IgD-negative memory B cell (primary cell): ENCODE measurements at regions not wholly inside any gene's neighbourhood (a gene's known extent, or its start where the extent isn't known, plus 50 kb on each side); places are given as distances from the start of the nearest gene placed in this dataset.

Source experiments
- H3K27ac Mint-ChIP-seq, 3 donors: one replicate each; pipeline ENCODE4 v1.8.0; 2020 to 2022; ENCODE audit warnings: mild to moderate bottlenecking in 3 of 3, mixed read lengths in 3 of 3, moderate library complexity in 1 of 3
- H3K27me3 Mint-ChIP-seq: one replicate; pipeline ENCODE4 v1.8.0; 2021; ENCODE audit warnings: mixed read lengths
- H3K36me3 Mint-ChIP-seq: one replicate; pipeline ENCODE4 v1.8.0; 2020; ENCODE audit warnings: mild to moderate bottlenecking, mixed read lengths
- H3K4me1 Mint-ChIP-seq, 3 donors: one replicate each; pipeline ENCODE4 v1.8.0; 2020 to 2022; ENCODE audit warnings: mixed read lengths in 3 of 3, mild to moderate bottlenecking in 1 of 3
- H3K4me3 Mint-ChIP-seq, 4 donors: one replicate each; pipeline ENCODE4 v1.8.0; 2020 to 2022; ENCODE audit warnings: mild to moderate bottlenecking in 4 of 4, mixed read lengths in 4 of 4, moderate library complexity in 3 of 4
- H3K9me3 Mint-ChIP-seq, 3 donors: one replicate each; pipeline ENCODE4 v1.8.0; 2020 to 2021; ENCODE audit warnings: mixed read lengths in 3 of 3, mild to moderate bottlenecking in 1 of 3

GRCh38 chr1:55713516-55713915, 498.4 kb upstream of the USP24 start:
- Mint-ChIP-seq H3K36me3 (no peaks in the 10 kb centered on the region), H3K4me1 (no peaks in the 10 kb centered on the region), H3K4me3 (no peak overlapping the region), H3K27me3 (peaks cover 2% of the 10 kb centered on the region), H3K9me3 (peaks cover 0 to 3% (median 0%) of the 10 kb centered on the region in 3 donors), H3K27ac (no peak overlapping the region)

GRCh38 chr1:55712148-55712547, 497.0 kb upstream of the USP24 start:
- no peak overlapping the region for H3K27ac Mint-ChIP-seq
- H3K27me3 Mint-ChIP-seq, result peaks cover 2% of the 10 kb centered on the region
- H3K4me3 Mint-ChIP-seq, result no peak overlapping the region
- H3K9me3 Mint-ChIP-seq, result peaks cover 0 to 3% (median 0%) of the 10 kb centered on the region in 3 donors
- H3K36me3 Mint-ChIP-seq, result no peaks in the 10 kb centered on the region
- H3K4me1 Mint-ChIP-seq, result no peaks in the 10 kb centered on the region

DNA sequence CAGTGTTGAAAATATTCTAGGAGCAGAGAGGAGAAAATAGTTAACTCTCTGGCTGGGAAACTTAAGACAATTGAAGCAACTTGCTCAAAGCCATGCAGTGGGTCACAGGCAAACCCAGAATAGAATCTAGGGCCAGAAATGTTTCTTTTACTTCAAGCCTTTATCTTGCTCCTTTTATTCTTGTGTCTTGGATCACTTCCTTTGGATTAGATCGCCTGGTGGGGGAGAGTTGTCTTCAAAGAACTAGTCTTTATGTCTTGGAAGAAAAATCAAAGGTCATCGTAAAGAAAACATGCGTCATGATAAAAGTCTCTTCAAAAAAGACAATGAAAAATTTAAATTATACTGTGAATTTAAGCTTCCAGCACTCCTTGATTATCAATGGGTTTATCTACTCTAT, 493.6 kb upstream of the USP24 start:
- no peak overlapping the region for H3K4me3 Mint-ChIP-seq

GRCh38 chr1:55707846-55708245, 492.7 kb upstream of the USP24 start:
- H3K4me1 Mint-ChIP-seq, result peaks cover 0 to 1% (median 0%) of the 10 kb centered on the region in 3 donors
- no peaks in the 10 kb centered on the region for H3K27me3 Mint-ChIP-seq
- H3K9me3 Mint-ChIP-seq, result no peaks in the 10 kb centered on the region
- no peak overlapping the region for H3K27ac Mint-ChIP-seq
- H3K36me3 Mint-ChIP-seq, result peaks cover 4% of the 10 kb centered on the region
- no peak overlapping the region for H3K4me3 Mint-ChIP-seq

More for the DNA sequence above, 493.6 kb upstream of the USP24 start:
- no peaks in the 10 kb centered on the region for H3K27me3 Mint-ChIP-seq
- H3K4me1 Mint-ChIP-seq, result peaks cover 0 to 1% (median 0%) of the 10 kb centered on the region in 3 donors
- no peaks in the 10 kb centered on the region for H3K9me3 Mint-ChIP-seq
- peaks cover 4% of the 10 kb centered on the region for H3K36me3 Mint-ChIP-seq
- H3K27ac Mint-ChIP-seq, result no peak overlapping the region

DNA sequence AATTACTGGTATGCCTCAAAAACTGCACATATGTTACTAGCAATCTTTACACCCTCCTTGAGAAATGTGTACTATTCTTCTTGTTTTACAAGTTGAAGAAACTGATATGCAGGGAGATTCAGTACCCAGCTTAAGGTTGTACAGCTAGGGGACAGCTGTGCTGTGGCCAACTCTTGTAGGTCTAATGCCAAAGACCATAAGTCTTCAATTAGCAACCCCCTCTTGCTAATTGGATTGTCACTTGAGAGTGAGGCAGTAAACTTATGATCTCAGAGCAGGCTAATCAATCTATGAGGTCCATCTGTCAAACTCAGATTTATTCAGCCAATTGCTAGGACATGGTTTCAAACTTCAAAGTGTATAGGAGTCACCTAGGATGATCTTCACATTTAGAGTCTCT, 492.0 kb upstream of the USP24 start:
- peaks cover 0 to 1% (median 0%) of the 10 kb centered on the region in 3 donors for H3K4me1 Mint-ChIP-seq
- no peaks in the 10 kb centered on the region for H3K27me3 Mint-ChIP-seq
- H3K4me3 Mint-ChIP-seq, result no peak overlapping the region

GRCh38 chr1:55706397-55706796, 491.2 kb upstream of the USP24 start:
- no peak overlapping the region for H3K4me3 Mint-ChIP-seq
- peaks cover 0 to 1% (median 0%) of the 10 kb centered on the region in 3 donors for H3K4me1 Mint-ChIP-seq
- H3K9me3 Mint-ChIP-seq, result no peaks in the 10 kb centered on the region
- peaks cover 4% of the 10 kb centered on the region for H3K36me3 Mint-ChIP-seq
- H3K27me3 Mint-ChIP-seq, result no peaks in the 10 kb centered on the region
- H3K27ac Mint-ChIP-seq, result no peak overlapping the region

More for the DNA sequence above, 492.0 kb upstream of the USP24 start:
- Mint-ChIP-seq H3K27ac (no peak overlapping the region), H3K36me3 (peaks cover 4% of the 10 kb centered on the region), H3K9me3 (no peaks in the 10 kb centered on the region)

DNA sequence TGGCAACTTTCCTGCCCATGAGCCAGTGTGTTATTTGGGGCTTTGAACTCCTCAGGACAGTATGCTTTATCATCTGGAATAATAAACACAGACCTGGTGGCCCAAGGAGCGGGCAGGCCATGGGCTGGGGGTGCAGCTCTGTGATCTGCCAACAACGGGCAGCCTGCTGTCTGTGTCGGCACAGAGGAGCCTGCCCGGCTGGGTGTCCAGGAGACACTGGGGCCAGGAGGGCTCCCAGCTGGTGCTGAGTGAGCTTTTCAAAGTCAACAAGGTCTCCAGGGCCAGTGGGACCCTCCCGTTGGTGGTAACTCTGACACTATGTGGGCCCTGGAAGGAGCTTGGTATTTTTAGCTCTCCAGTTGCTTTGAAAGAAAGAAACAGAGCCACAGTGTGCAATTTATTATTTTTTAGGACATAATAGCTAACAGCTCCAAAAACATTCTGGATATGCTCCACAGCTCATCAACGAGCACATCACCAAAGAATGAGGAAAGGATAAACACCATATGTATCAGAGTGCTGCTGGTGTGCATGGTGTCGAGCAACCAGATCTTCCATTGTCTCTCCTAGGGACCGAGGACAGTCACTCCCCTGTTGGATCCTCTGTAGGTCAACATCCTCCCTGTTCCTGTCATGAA, 488.7 kb upstream of the USP24 start:
- H3K27me3 Mint-ChIP-seq, result peaks cover 3% of the 10 kb centered on the region
- H3K4me3 Mint-ChIP-seq, result no peak overlapping the region
- peaks cover 4% of the 10 kb centered on the region for H3K36me3 Mint-ChIP-seq
- no peak overlapping the region for H3K27ac Mint-ChIP-seq
- H3K4me1 Mint-ChIP-seq, result peaks cover 0 to 1% (median 0%) of the 10 kb centered on the region in 3 donors
- no peaks in the 10 kb centered on the region for H3K9me3 Mint-ChIP-seq

DNA sequence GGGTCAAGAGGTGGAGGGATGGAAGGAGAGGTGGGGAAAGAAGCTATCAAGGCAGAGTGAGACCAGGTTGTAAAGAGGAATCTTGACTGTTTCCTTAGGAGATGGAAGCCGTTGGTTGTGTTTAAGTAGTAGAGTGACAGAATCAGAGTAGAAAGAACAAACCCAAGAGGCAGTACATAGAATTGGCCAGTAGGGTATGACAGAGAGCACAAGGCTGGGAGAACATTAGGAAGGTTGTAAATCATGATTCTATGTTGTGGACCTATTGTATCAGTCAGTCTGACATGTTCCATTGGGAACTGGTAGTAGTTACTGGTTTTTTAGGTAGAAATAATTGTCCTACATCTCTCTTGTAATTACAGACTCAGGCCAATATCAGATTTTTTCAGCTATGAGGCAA, 486.9 kb upstream of the USP24 start:
- H3K4me1 Mint-ChIP-seq, result peaks cover 0 to 1% (median 0%) of the 10 kb centered on the region in 3 donors

DNA sequence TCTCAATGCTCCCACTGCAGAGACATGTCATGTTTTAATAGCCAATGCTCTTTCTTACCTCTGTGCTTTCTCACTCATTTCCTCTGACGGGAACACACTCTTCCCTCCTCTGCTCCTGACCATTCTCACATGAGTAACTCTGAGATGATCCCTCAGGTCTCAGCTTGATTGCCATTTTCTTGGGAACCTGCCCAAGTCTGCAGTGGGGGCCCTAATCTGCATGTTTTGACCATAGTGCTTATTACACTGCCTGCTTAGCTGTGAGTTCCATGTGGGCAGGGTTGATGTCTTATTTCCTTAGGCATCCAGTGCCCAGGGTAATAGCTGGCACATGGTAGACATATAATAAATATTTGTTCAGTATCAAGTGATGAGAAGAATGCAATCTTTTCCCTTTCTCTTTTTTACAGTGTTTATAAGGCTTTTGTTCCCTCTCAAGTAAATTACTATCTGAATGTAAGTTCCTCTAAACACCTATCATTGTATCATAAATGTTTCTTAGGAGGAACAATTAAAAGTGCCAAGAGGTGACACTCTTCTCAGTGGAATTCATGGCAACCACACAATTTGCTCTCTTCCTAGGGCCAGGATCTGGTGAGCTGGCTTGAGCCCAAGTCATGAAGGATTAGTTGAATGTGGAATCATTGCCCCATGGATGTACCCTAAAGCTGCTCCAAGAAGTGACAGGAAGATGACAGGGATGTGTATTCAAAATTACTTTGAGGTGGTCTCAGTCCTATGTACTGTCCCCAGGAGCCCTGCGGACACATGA, 485.4 kb upstream of the USP24 start:
- Mint-ChIP-seq H3K27me3 (peaks cover 3% of the 10 kb centered on the region), H3K4me3 (no peak overlapping the region), H3K36me3 (peaks cover 4% of the 10 kb centered on the region), H3K27ac (no peak overlapping the region), H3K9me3 (no peaks in the 10 kb centered on the region), H3K4me1 (peaks cover 0 to 1% (median 0%) of the 10 kb centered on the region in 3 donors)

More for the DNA sequence above, 486.9 kb upstream of the USP24 start:
- no peak overlapping the region for H3K4me3 Mint-ChIP-seq
- no peak overlapping the region for H3K27ac Mint-ChIP-seq
- H3K9me3 Mint-ChIP-seq, result no peaks in the 10 kb centered on the region
- peaks cover 3% of the 10 kb centered on the region for H3K27me3 Mint-ChIP-seq
- peaks cover 4% of the 10 kb centered on the region for H3K36me3 Mint-ChIP-seq

DNA sequence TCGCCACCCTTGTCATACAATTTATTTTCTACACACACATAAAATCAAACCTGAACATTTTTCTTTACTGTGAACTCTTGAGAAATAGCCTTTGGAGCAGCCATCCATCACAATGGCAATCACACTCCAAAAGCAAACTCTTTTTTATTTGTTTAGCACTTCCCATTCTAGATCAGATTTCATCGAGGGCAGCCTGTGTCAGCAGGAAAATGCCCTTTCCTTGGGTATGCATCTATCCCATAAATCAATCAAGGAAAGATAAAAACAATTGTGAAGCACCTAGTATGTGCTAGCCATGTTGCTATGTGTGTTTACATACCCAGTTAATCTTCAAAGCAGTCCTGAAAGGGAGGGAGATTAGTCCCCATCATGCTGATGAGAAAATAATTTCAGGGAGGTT, 484.1 kb upstream of the USP24 start:
- no peaks in the 10 kb centered on the region for H3K9me3 Mint-ChIP-seq
- no peak overlapping the region for H3K4me3 Mint-ChIP-seq
- H3K27ac Mint-ChIP-seq, result no peak overlapping the region
- H3K36me3 Mint-ChIP-seq, result peaks cover 3% of the 10 kb centered on the region
- peaks cover 4% of the 10 kb centered on the region for H3K27me3 Mint-ChIP-seq
- no peaks in the 10 kb centered on the region for H3K4me1 Mint-ChIP-seq

DNA sequence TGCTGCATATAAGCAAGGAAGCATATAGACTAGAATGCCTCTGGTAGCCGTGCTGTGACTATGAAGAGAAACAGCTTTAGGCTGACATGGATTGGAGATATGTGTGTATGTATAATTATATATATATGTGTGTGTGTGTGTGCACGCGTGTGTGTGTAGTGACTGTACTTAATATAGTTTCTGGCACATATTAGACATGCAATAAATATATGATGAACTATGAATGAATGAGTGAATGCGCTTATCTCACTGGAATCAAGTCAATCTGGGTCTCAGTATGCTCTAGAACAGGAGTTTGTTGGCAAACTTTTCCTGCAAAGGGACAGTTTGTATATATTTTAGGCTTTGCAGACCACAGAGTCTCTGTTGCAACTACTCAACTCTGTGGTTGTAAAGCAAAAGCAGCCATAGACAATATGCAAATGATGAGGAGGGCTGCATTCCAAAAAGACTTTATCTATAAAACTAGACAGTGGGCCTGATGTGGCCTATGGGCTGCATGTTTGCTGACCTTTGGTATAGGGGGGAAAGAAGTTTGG, 482.9 kb upstream of the USP24 start:
- Mint-ChIP-seq H3K27me3 (peaks cover 4% of the 10 kb centered on the region), H3K9me3 (no peaks in the 10 kb centered on the region), H3K4me3 (no peak overlapping the region), H3K27ac (no peak overlapping the region), H3K4me1 (no peaks in the 10 kb centered on the region), H3K36me3 (no peaks in the 10 kb centered on the region)

DNA sequence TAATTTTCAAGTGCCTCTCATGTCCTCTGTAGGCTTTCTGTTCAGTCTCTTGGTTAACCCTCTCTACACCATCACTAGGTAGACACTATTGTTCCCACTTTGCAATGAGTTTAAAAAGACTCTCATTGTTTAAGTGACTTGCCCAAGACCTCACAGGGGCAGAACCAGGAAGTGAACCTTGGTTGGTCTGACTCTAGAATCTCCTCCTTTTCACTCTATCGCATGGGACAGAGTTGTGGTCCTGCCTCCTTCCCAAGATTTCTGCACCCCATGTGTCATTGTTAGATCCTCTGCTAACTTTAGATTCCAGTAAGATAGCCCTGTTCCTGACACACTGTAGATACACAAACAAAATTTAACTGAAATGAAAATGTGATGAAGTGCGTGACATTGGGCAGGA, 481.7 kb upstream of the USP24 start:
- H3K9me3 Mint-ChIP-seq, result no peaks in the 10 kb centered on the region
- no peak overlapping the region for H3K4me3 Mint-ChIP-seq
- no peaks in the 10 kb centered on the region for H3K4me1 Mint-ChIP-seq
- H3K27me3 Mint-ChIP-seq, result peaks cover 4% of the 10 kb centered on the region
- H3K27ac Mint-ChIP-seq, result no peak overlapping the region
- H3K36me3 Mint-ChIP-seq, result no peaks in the 10 kb centered on the region

GRCh38 chr1:55696181-55696754, 481.1 kb upstream of the USP24 start:
- no peak overlapping the region for H3K27ac Mint-ChIP-seq
- H3K27me3 Mint-ChIP-seq, result peaks cover 4% of the 10 kb centered on the region
- H3K4me1 Mint-ChIP-seq, result no peaks in the 10 kb centered on the region
- no peak overlapping the region for H3K4me3 Mint-ChIP-seq
- H3K36me3 Mint-ChIP-seq, result no peaks in the 10 kb centered on the region
- no peaks in the 10 kb centered on the region for H3K9me3 Mint-ChIP-seq

DNA sequence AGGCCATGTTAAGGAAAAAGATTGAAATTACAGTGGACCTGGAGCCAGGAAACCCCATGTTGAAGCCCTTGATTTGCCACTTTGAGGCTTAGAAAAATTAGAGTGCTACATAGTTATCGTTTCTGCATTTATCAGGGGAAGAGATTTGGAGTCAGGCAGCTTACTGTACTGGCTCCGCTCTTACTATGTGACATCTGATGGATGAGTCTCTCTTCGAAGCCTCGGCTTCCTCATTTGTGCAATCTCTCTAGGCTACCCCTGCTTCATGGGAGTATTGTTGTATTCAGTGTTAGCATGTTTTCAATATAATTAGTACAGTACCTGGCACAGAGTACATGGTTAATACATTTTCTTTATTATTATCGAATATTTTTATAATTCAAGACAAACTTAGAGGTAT, 480.4 kb upstream of the USP24 start:
- Mint-ChIP-seq H3K4me3 (no peak overlapping the region), H3K36me3 (no peaks in the 10 kb centered on the region), H3K27ac (no peak overlapping the region), H3K27me3 (peaks cover 4% of the 10 kb centered on the region), H3K9me3 (no peaks in the 10 kb centered on the region), H3K4me1 (no peaks in the 10 kb centered on the region)

DNA sequence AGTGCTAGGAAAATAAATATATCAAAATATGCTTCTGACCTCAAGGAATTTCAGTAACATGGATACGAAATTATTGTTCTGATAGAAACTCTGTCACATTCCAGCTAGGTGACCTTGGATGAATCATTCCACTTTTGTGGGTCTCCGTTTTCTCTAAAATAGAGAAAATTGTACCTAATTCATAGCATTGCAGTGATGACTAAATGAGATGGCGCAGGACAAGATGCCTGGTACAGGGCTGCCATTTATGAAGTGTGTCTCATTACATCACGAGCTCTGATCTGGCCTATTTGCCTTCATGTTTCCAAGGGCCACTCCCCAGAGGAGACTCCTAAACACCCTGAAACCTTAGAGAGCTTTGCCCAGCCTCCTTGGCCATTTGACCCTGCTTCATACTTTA, 480.0 kb upstream of the USP24 start:
- H3K36me3 Mint-ChIP-seq, result no peaks in the 10 kb centered on the region
- H3K27me3 Mint-ChIP-seq, result peaks cover 4% of the 10 kb centered on the region
- H3K27ac Mint-ChIP-seq, result no peak overlapping the region
- no peaks in the 10 kb centered on the region for H3K9me3 Mint-ChIP-seq
- no peak overlapping the region for H3K4me3 Mint-ChIP-seq
- H3K4me1 Mint-ChIP-seq, result no peaks in the 10 kb centered on the region
